Activated T-helper 17 cell treated with anti-CD3 and anti-CD28 coated beads, Interleukin-2, amount 50 U/mL, for 72 hours (primary cell): ENCODE measurements at regions not wholly inside any gene's neighbourhood (a gene's known extent, or its start where the extent isn't known, plus 50 kb on each side); places are given as distances from the start of the nearest gene placed in this dataset.

Source experiments
- ATAC-seq: fragments of 150-1000 bp; cut with Tn5 transposase; replicated peaks from 2 replicates; pipeline ENCODE4 v1.10.0; 2021; ENCODE audit warnings: mild to moderate bottlenecking, moderate library complexity
- H3K27ac Mint-ChIP-seq: one replicate; pipeline ENCODE4 v1.8.0; 2022; ENCODE audit warnings: mixed read lengths
- H3K27me3 Mint-ChIP-seq: one replicate; pipeline ENCODE4 v1.8.0; 2022; ENCODE audit warnings: mixed read lengths
- H3K36me3 Mint-ChIP-seq: one replicate; pipeline ENCODE4 v1.8.0; 2022; ENCODE audit warnings: low read depth, mild to moderate bottlenecking, mixed read lengths
- H3K4me1 Mint-ChIP-seq: one replicate; pipeline ENCODE4 v1.8.0; 2022; ENCODE audit warnings: mixed read lengths
- H3K4me3 Mint-ChIP-seq: one replicate; pipeline ENCODE4 v1.8.0; 2022; ENCODE audit warnings: mild to moderate bottlenecking, mixed read lengths
- H3K9me3 Mint-ChIP-seq: one replicate; pipeline ENCODE4 v1.8.0; 2022; ENCODE audit warnings: mixed read lengths

DNA sequence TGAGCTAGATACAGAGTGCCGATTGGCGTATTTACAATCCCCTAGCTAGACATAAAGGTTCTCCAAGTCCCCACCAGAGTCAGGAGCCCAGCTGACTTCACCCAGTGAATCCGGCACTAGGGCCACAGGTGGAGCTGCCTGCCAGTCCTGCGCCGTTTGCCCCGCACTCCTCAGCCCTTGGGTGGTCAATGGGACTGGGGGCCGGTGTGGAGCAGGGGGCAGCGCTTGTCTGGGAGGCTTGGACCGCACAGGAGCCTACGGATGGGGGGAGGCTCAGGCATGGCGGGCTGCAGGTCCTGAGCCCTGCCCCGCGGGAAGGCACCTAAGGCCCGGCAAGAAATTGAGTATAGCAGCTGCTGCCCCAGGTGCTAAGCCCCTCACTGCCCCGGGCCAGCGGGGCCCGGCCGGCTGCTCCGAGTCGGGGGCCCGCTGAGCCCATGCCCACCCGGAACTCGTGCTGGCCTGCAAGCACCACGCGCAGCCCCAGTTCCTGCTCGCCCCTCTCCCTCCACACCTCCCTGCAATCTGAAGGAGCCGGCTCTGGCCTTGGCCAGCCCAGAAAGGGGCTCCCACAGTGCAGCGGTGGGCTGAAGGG is 1113.8 kb upstream of the LRRTM3 start:
- H3K4me3 Mint-ChIP-seq: no peak overlapping the region
- H3K27me3 Mint-ChIP-seq: no peaks in the 10 kb centered on the region
- no peaks in the 10 kb centered on the region for H3K9me3 Mint-ChIP-seq
- no peak overlapping the region for H3K27ac Mint-ChIP-seq
- ATAC-seq: no peak
- H3K36me3 Mint-ChIP-seq: no peaks in the 10 kb centered on the region
- no peaks in the 10 kb centered on the region for H3K4me1 Mint-ChIP-seq

DNA sequence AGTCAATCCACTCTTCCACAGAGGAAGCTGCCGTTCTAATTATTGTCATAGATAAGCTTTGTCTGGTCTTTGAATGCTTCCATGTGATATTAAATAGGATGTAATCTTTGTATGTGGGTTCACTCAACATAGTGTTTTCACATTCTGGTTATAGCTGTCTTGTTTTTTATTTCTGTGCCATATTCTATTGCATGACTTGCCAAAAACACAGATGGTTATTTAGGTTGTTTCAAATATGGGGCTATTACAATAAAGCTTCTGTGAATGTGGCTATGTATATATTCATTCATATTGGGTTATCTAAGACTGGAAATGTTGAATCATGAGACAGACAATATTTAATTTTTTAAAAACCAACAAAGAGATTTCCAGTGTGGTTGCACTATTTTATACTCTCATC is 1109.3 kb upstream of the LRRTM3 start:
- no peak overlapping the region for H3K4me3 Mint-ChIP-seq
- no peak for ATAC-seq
- H3K9me3 Mint-ChIP-seq: no peaks in the 10 kb centered on the region
- no peak overlapping the region for H3K27ac Mint-ChIP-seq
- H3K4me1 Mint-ChIP-seq: no peaks in the 10 kb centered on the region
- H3K27me3 Mint-ChIP-seq: no peaks in the 10 kb centered on the region
- H3K36me3 Mint-ChIP-seq: no peaks in the 10 kb centered on the region

DNA sequence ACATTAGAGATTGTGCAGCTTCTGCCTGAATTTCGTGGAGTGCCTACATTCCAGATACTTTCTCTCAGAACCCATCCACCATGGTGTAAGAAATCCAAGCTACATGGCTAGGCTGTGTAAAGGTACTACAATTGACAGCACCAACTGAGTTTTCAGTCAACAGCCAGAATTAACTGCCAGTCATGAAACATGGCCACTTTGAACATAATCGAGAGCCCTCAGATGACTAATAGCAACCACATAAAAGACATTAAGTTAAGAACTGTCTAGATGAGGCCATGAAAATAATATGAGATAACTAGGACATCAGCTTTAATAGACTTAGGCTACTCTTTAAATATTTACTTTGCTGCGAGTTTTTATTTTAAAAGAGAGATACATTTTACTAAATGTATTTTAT is 1106.8 kb upstream of the LRRTM3 start:
- ATAC-seq: no peak
- no peaks in the 10 kb centered on the region for H3K27me3 Mint-ChIP-seq
- H3K9me3 Mint-ChIP-seq: peaks cover 3% of the 10 kb centered on the region
- no peak overlapping the region for H3K4me3 Mint-ChIP-seq
- H3K36me3 Mint-ChIP-seq: no peaks in the 10 kb centered on the region
- H3K27ac Mint-ChIP-seq: no peak overlapping the region
- H3K4me1 Mint-ChIP-seq: no peaks in the 10 kb centered on the region

DNA sequence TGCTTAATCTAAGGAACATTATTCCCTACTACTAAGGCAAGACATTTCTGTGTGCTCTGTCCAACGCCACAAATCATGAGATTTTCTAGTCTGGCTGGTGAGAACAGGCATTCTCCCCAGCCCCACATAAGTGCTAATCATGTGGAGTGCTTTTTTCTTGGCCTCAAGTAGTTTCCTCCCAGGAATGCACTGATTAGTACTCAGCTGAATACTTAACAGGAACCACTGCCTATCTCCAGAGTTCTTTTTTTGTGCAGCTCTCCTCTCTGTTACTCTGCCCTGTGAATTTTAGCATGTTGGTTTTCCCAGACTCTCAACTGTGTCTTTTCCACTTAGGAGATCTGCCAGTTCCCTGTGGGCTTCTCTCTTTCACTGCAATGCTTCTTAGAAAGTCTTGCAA is 1098.5 kb upstream of the LRRTM3 start:
- H3K4me3 Mint-ChIP-seq: no peak overlapping the region
- H3K9me3 Mint-ChIP-seq: peaks cover 6% of the 10 kb centered on the region
- H3K27me3 Mint-ChIP-seq: no peaks in the 10 kb centered on the region
- no peaks in the 10 kb centered on the region for H3K36me3 Mint-ChIP-seq
- no peaks in the 10 kb centered on the region for H3K4me1 Mint-ChIP-seq
- no peak overlapping the region for H3K27ac Mint-ChIP-seq
- ATAC-seq: no peak

DNA sequence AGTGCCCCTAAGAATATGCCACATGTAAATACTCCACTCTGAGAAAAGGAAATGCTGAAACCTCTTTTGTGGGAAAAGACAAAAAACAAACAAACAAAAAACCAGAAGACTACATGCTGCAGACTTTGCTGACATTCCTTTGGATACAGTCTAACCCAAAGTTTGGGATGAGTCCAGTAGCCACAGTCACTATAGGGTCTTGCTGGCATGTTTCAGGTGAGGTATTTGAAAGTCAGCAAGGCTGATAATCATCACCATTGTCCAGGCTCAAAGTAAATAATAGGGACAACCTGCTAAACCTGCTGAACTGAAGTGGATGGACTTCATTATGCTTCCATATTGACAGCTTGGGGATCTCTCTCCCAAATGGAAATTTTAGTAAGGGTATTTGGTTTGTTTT is 1087.0 kb upstream of the LRRTM3 start:
- no peak overlapping the region for H3K27ac Mint-ChIP-seq
- peaks cover 4% of the 10 kb centered on the region for H3K9me3 Mint-ChIP-seq
- H3K36me3 Mint-ChIP-seq: no peaks in the 10 kb centered on the region
- no peaks in the 10 kb centered on the region for H3K4me1 Mint-ChIP-seq
- H3K27me3 Mint-ChIP-seq: no peaks in the 10 kb centered on the region
- no peak for ATAC-seq
- H3K4me3 Mint-ChIP-seq: no peak overlapping the region

DNA sequence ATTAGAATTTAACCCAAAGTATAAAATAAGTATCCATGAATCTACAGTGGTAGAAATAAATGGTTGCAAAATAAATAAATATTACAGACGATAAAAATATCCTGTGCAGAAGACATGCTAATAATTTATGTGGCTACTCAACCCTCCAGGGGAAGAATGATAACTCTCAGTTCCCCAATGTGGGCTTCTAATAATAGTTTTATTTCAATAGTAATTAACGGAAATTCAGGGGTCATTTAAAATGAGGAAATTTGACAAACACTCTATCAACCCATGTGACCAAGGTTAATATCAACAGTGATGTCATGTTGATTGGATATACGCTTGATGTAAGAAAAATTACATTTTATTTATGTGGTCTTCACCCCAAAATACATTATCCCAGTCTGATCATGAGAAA is 1082.6 kb upstream of the LRRTM3 start:
- H3K4me3 Mint-ChIP-seq: no peak overlapping the region
- no peaks in the 10 kb centered on the region for H3K36me3 Mint-ChIP-seq
- ATAC-seq: no peak
- H3K4me1 Mint-ChIP-seq: no peaks in the 10 kb centered on the region
- H3K27ac Mint-ChIP-seq: no peak overlapping the region
- no peaks in the 10 kb centered on the region for H3K27me3 Mint-ChIP-seq
- peaks cover 7% of the 10 kb centered on the region for H3K9me3 Mint-ChIP-seq

DNA sequence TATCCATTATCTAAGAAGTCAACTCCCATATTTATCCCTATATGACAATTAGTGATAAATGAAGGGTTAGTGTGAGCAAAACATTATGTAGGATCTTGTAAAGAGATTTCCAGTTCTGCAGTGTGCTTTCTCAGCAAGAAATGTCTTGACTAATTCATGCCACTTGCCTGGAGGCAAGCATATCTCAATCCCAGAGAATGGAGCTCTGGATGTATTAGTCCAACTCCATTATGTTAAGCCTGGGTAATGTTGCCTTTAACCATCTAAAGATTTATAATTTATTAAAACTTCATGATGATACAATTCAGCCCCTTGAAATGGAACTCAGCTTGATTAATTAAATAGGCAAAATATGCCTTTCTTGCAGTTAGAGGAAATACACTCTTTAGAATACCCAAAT is 1079.9 kb upstream of the LRRTM3 start:
- Mint-ChIP-seq H3K27me3 (no peaks in the 10 kb centered on the region), H3K4me3 (no peak overlapping the region), H3K4me1 (no peaks in the 10 kb centered on the region), H3K36me3 (no peaks in the 10 kb centered on the region), H3K9me3 (peaks cover 4% of the 10 kb centered on the region), H3K27ac (no peak overlapping the region)
- no peak for ATAC-seq

GRCh38 chr10:65846541-65846940 is 1079.3 kb upstream of the LRRTM3 start:
- ATAC-seq: no peak
- H3K4me3 Mint-ChIP-seq: no peak overlapping the region
- peaks cover 4% of the 10 kb centered on the region for H3K9me3 Mint-ChIP-seq
- no peaks in the 10 kb centered on the region for H3K27me3 Mint-ChIP-seq
- no peaks in the 10 kb centered on the region for H3K4me1 Mint-ChIP-seq
- no peak overlapping the region for H3K27ac Mint-ChIP-seq
- H3K36me3 Mint-ChIP-seq: no peaks in the 10 kb centered on the region

GRCh38 chr10:65846949-65847348 is 1078.9 kb upstream of the LRRTM3 start:
- Mint-ChIP-seq H3K36me3 (no peaks in the 10 kb centered on the region), H3K9me3 (peaks cover 4% of the 10 kb centered on the region), H3K27ac (no peak overlapping the region), H3K4me3 (no peak overlapping the region), H3K4me1 (no peaks in the 10 kb centered on the region), H3K27me3 (no peaks in the 10 kb centered on the region)
- no peak for ATAC-seq

- H3K4me1 Mint-ChIP-seq: no peaks in the 10 kb centered on the region
- no peak overlapping the region for H3K27ac Mint-ChIP-seq
- H3K9me3 Mint-ChIP-seq: peaks cover 4% of the 10 kb centered on the region
- H3K36me3 Mint-ChIP-seq: no peaks in the 10 kb centered on the region
- no peak overlapping the region for H3K4me3 Mint-ChIP-seq
- no peaks in the 10 kb centered on the region for H3K27me3 Mint-ChIP-seq
- ATAC-seq: no peak
Measured at GRCh38 chr10:65847436-65848230, 1078.2 kb upstream of the LRRTM3 start.

GRCh38 chr10:65858841-65859240 is 1067.0 kb upstream of the LRRTM3 start:
- H3K4me3 Mint-ChIP-seq: no peak overlapping the region
- H3K4me1 Mint-ChIP-seq: no peaks in the 10 kb centered on the region
- H3K27ac Mint-ChIP-seq: no peak overlapping the region
- H3K36me3 Mint-ChIP-seq: no peaks in the 10 kb centered on the region
- no peaks in the 10 kb centered on the region for H3K9me3 Mint-ChIP-seq
- no peaks in the 10 kb centered on the region for H3K27me3 Mint-ChIP-seq
- ATAC-seq: no peak

DNA sequence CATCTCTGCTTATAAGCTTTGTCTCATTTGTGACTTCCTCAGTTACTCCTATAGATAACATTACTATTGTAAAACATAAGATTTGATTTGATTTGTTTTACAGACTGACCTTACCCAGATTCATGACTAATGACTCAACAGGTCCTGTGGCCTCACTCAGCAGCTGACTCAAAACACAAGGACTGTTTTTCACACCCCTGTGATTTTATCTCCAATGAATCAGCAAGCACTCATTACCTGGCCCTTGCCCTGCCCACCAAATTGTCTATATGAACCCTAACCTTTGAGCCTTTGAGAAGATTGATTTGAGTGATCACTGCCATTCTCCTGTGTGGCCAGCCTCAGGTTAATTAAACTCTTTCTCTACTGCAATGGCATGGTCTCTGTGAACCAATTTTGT is 1064.6 kb upstream of the LRRTM3 start:
- ATAC-seq: peak; percentile 73

More for the DNA sequence above, 1064.6 kb upstream of the LRRTM3 start:
- Mint-ChIP-seq H3K4me1 (no peaks in the 10 kb centered on the region), H3K36me3 (no peaks in the 10 kb centered on the region), H3K9me3 (no peaks in the 10 kb centered on the region), H3K4me3 (no peak overlapping the region), H3K27ac (no peak overlapping the region), H3K27me3 (no peaks in the 10 kb centered on the region)
